NCI-H1417 treated with DMSO at 0.1 percent for 48 hours (cell line): ENCODE measurements at regions not wholly inside any gene's neighbourhood (a gene's known extent, or its start where the extent isn't known, plus 50 kb on each side); places are given as distances from the start of the nearest gene placed in this dataset.

Source experiments
- DNase-seq: peaks from one replicate; lab custom pipeline; 2025; lab: John Stamatoyannopoulos, UW

DNA sequence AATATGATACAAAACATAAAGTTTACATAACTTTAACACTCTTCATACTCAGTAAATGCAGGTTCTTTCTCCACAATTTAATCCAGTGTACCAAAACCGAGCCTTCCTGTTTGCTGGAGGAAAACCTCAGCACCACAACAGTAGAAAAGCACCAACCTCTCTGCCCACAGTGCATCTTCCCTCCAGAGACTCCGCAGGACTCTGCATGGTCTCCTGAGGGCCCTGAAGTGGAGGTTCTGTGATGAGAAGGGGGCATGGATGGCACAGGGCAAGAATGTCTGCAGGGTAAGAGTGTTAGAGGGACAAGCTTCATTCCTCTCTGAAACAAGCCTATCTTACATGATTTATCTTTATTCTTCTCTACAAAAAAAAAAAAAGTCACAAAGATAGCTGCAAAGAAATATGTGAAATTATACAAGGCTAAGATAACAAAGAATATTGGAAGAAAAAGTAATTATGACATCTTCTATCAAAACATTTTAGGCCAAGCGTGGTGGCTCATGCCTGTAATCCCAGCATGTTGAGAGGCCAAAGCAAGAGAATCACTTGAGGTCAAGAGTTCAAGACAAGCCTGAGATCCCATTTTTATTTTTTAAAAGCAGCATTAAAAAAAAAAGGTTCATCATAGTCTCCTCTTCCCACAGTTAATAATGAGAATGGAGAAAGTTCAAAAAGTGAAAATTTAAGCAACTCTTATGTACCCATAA lies 102.0 kb downstream of the VPREB1 start:
- DNase-seq: no peak

DNA sequence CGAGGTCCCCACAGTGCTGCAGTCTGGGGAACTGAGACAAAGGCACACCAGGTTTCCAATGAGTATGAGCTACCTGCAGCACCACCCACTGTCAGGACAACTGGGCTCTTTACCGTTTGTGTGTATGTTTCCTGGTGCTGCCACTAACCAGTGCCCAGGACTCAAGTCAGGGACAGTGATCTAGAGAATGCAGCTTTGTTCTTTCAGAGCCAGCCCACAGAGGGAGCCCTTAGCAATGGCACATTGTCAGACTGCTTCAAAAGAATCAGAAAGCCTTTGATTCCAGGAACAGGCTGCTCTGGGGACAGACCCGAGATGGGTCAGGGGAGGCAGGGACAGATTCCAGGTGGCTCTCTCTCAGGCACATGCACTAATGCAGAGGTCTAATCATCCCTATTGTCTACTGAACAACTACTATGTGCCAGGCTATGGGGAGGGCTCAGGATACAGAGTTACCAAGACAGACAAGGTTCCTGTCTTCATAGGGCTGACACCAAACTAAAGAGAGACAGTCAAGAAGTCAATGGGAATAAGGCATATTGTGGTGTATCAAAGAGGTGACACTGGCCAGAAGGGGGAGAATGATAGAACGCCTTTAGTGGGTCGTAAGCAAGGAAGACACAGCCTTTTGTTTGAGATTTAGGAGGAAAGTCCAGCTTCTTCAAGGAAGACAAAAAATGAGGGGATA lies 103.7 kb downstream of the VPREB1 start:
- no peak for DNase-seq

DNA sequence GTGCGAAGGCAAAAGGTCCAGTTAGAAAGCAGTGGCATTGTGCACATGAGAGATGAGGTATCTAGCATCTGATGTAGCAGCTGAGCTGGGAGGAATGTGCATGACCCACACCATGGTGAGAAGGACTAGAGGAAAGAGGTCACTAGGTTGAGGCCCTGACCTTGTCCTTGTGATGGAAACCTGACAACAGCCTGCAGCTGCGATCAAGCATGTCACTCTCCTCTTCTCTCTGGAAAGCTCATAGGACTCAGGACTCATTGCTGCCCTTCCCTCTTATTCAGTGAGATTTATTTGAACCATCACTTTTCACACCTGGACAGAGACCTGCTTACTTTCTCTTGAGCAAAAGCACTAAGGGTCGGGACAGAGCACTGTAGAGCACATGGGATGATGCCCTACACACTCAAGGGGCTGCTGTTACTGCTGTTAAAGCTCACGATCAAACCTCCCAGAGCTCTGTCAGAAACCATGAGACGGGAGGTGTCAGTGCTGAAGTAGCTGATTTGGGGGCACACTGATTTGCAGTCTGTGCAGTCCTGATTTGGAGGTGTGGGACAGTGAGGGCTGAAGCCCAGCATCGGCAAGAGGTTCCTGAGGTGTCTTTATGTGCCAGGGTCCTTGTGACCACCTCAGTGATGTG lies 104.3 kb downstream of the VPREB1 start:
- DNase-seq: no peak

DNA sequence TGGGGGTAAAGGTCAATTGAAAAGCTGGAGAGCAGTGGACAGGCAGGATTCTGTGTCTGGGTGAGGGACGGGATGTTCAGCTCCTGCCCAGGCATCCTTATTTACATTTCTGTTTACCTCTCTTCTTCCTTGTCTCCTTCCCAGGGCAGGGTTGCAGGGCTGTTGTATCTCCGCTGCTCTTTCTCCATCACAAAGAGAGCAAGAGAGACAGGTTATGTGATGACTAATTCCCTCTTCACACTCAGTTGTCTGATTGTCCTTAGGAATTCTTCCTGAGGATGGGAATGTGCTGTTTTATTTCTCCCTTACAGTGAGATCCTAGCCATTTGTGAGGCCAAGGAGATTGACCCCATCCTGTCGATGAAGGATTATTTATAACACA lies 104.9 kb downstream of the VPREB1 start:
- DNase-seq: no peak

DNA sequence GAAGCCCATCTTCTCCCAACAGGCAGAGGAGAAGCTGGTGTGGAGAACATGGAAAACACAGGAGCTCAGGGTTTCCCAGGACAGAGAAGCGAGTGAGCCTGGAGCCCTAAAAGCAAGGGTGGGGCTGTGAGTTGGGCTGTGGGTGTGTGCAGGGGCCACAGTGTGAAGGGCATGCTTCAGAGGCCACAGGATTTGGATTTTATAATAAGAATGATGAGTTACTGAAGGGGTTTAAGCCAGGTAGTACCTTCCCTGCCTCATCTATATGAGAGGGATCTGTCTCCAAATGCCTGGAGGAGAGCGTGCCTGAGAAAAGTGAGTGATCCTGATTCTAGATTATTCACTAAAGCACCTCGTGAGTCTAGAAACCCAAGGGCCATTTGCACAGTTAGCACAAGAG lies 106.8 kb downstream of the VPREB1 start:
- no peak for DNase-seq

DNA sequence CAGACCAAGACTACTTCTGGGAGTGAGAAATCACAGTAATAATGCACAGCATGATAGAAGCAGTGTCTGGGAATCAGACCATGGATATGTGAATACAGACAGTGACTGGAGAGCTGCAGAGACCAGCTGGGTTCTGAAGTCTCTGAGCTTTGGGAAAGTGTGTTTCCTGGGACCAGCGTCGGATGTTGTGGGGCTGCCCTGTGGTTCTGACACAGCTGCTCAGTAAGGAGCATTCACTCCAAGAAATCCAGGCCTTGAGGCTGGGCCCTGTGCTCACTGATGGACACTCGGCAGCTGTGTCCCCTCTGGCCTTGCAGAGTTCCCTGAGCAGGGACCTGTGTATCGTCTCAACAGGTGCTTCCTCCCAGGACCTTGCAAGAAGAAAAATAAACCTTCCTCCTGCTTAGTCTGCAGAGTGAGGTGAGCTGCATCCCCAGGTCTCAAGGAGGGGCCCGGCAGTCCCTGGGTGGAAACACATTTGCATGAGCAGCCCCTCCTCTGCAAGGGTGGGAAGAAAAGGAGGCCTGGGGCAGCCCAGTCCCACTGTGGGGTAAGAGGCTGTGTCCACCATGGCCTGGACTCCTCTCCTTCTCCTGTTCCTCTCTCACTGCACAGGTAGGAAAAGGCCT lies 107.9 kb downstream of the VPREB1 start:
- no peak for DNase-seq

DNA sequence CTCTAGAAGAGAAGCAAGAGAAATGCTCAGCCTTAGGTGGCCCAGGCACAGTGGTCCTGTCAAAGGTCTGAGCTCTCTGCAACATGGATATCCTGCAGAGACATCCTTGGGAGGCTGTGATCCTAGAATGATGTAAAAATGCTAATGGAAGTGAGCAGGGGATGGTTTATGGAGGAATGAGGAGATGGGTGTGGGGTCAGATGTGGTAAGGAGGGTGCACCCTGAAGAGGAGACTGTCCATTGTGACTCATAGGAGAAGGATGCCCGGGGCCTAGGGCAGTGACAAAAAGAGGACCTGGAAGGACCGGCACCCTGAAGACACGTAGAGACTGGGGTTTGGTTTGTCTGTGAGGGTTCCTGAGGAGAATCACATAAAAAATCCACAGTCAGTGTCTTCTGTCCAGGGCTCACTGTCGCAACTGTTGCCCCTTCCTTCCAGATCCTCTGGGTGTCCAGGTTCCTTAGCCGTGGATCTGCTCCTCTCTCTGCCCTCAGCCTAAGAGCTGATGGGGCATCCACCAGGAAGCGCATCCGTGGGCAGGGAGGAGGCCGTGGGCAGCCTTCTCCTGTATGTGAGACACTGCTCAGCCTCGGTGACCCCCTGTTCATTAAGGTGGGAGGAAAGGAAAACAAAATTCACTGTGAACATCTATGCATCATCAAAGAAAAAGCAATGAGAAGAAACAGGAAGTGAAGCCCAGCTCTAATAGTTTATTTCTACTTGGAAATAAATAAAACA lies 110.7 kb downstream of the VPREB1 start:
- DNase-seq: no peak

DNA sequence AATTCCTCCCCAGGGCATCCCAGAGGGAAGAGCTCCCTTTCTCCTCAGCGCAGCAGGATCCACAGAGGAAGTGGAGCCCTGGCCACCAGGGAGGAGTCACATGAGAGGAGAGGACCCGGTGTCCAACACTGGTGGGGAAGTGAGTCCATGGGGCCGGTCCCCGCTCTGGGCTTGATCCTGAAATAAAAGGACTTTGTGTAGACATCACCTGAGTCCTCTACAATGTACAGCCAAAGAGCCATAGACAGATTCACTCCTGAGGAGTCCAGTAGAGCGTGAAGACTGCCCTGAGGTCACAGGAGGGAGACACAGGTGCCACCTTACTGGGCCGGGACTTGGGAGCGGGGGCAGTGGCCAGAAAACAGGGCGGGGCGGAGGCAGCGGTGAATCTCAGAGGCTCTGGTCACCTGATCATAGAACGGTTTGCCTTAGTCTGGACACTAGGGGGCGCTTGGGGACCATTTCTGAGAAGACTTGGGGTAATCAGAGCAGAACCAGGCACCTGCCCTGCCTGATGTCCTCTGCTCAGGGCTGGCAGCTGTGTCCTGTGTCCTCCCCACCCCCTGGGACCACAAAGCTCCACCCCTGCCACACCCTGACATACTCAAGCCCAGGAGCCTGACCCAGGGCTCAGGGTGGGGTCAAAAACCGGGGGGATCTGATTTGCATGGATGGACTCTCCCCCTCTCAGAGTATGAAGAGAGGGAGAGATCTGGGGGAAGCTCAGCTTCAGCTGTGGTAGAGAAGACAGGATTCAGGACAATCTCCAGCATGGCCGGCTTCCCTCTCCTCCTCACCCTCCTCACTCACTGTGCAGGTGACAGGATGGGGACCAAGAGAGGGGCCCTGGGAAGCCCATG lies 112.7 kb downstream of the VPREB1 start:
- DNase-seq: peak; percentile 8

DNA sequence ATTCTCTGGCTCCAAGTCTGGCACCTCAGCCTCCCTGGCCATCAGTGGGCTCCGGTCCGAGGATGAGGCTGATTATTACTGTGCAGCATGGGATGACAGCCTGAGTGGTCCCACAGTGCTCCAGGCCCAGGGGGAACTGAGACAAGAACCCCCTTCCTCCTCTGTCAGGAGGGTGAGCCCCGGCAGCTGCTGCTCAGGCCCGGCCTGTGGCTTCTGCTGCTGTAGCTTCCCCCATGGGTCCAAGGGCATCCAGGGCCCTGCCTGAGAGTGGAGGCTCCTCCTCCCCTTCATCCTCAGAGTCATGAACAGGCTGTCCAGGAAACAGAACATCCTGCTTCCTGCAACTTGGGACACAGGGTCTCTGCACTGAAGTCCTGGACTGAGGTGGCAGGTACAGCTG lies 113.6 kb downstream of the VPREB1 start:
- no peak for DNase-seq

DNA sequence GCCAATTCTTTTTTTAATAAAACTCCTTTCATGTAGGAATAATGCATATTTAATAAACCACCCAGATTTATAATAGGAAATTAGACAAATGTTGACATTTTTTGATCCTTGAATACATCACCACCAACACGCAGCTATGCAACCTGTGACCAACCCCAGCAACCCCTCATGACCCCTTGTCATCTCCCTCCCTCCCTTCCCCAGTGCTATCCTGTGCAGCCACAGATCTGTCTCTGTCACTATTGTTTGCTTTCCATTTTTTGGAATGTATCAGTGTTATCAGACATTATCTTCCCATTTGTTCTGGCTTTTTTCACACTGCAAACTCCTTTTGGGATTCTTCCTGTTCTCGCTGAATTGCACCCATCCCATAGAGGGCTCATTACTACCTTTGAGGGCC lies 114.1 kb downstream of the VPREB1 start:
- no peak for DNase-seq

DNA sequence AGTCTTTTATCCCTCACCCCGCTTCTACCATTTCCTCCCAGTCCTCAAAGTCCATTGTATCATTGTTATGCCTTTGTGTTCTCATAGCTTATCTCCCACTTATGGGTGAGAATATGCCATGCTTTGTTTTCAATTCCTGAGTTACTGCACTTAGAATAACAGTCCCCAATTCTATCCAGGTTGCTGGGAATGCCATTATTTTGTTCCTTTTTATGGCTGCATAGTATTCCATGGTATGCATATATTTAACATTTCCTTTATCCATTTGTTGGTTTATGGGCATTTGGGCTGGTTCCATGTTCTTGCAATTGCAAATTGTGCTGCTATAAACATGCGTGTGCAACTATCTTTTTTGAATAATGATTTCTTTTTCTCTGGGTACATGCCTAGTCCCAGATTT lies 114.9 kb downstream of the VPREB1 start:
- DNase-seq: no peak

DNA sequence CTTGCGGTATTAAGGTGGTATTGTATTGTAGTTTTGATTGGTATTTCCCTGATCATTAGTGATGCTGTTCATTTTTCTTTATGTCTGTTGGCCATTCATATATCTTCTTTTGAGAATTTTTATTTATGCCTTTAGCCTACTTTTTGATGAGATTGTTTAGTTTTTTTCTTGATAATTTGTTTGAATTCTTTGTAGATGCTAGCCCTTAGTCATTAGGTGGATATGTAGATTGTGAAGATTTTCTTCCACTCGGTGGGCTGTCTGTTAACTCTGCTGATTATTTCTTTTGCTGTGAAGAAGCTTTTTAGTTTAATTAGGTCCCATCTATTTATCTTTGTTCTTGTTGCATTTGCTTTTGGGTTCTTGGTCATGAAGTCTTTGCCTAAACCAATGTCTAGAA lies 115.4 kb downstream of the VPREB1 start:
- DNase-seq: no peak

DNA sequence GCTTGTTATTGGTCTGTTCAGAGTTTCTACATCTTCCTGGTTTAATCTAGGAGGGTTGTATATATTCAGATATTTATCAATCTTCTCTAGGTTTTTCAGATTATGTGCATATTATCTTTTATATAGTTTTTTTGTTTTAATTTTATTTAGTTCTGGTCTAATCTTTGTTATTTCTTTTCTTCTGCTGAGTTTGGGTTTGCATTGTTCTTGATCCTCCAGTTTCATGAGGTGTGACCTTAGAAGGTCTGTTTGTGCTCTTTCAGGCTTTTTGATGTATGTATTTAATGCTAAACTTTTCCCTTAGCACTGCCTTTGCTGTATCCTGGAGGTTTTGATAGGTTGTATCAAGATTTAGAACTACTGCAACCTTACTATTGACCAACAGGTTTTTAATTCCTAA lies 117.7 kb downstream of the VPREB1 start:
- DNase-seq: no peak

DNA sequence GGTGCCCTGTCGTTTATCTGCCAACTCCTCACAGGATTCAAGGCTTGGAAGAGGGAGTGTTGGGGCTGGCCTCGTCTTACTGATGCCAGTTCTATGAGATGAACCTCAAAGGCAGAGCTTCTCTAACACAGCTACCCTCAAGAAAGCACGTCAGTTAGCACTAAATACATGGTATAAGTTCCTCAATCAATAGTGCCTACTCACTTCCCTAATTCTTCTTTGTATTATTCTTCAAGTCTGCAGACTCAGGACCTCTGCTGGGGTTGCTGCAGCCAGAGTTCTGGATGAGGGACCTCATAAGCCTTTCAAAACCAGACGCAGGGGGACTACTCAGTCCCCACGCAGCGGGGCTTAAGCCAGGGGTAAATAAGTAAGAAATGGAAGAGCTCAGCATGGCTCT lies 118.3 kb downstream of the VPREB1 start:
- no peak for DNase-seq

DNA sequence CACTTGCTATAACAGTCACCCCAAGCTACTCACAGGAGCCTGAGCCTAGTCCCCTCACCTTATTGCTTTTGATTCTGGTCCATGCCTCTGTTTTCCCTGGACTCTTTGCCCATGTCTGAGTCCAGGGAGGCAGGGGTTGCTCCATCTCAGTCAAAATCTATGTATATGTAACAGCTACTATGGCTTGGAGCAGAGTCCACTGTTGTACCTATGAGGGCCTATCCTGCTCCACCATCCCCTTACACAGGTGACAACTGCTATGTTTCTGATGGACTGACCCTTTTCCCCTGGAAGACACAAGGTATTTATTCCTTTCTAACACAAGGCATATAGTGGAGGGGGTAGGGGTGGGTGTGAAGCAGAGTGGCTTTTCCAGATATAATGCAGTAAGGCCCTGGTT lies 119.6 kb downstream of the VPREB1 start:
- no peak for DNase-seq

DNA sequence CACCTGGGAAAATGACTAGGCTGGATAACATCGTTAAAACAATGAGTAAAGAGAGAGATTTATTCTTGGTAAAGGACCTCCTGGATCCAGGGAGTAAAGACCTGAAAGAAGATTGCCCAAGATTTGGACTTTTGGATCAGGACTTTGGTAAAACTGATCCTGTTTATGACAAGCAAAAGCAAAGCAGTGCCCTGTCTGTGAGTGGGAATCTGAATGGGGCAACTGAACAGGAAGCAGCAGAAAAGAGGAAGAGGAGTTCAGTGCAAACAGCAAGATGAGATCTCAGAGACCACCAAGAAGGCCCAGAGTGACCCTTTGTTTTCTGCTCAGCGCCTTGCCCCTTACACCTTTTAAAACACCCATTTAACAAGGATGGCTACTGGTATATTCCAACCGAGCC lies 122.0 kb downstream of the VPREB1 start:
- no peak for DNase-seq

DNA sequence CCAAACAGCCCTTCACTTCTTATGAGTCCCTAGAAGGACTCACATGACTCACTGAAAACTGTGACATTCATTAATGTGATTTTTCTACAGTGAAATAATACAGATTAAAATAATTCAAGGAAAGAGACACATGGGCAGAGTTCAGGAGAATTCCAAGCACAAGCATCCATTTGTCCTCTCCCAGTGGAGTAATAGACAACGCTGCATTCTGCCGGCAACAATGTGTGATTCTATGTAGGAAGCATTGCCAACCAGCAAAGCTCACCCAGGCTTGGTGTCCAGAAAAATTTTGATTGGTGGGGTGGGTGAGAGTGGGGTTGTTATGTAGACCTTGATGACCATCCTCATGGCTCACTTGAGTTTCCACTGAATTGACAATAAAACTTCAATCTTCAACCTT lies 123.9 kb downstream of the VPREB1 start:
- no peak for DNase-seq

DNA sequence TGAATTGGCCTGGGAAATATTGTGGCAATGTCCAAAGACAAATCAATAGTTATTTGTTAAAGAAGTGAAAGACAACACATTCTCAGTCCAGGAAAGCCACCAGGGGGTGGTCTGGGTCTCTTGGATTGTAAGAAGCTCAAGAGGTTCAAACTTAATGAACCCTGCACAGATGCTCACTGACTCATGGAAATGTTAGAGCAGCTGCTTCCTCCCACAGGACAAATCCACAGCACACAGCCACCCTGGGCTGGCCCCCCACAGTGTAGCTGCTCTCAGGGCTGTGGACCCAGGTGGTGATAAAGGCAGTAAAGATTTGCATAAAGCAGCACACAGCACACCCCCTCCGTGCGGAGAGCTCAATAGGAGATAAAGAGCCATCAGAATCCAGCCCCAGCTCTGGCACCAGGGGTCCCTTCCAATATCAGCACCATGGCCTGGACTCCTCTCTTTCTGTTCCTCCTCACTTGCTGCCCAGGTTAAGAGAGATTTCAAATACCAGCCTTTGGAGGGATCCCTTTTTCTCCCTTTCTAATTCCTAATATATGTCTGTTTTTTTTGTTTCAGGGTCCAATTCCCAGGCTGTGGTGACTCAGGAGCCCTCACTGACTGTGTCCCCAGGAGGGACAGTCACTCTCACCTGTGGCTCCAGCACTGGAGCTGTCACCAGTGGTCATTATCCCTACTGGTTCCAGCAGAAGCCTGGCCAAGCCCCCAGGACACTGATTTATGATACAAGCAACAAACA lies 124.8 kb downstream of the VPREB1 start:
- peak; percentile 32 for DNase-seq

DNA sequence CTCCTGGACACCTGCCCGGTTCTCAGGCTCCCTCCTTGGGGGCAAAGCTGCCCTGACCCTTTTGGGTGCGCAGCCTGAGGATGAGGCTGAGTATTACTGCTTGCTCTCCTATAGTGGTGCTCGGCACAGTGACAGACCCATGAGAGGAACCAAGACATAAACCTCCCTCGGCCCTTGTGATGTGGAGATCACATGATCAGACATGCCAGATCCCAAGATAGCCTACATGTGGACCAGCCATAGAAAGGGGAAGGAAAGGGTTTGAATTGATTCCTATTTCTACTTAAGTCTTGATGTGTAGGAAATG lies 125.3 kb downstream of the VPREB1 start:
- DNase-seq: no peak

DNA sequence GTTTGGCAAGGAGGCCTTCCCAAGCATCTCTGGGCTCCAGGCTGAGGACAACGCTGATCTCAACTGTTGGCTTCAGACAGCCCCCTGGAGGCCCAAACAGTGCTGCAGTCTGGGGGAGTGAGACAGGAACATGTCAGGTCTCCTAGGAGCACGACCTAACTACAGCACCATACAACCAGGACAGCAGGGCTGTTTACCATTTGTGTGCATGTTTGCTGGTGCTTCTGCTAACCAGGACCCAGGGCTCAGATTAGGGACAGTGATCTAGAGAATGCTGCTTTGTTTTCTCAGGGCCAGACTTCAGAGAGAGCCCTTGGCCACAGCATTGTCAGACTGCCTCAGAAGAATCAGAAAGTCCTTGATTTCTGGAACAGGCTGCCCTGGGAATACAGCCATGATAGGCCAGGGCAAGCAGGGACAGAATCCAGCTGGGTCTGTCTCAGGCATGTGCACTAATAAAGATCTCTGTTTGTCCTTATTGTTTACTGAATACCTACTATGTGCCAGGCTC lies 126.5 kb downstream of the VPREB1 start:
- no peak for DNase-seq

DNA sequence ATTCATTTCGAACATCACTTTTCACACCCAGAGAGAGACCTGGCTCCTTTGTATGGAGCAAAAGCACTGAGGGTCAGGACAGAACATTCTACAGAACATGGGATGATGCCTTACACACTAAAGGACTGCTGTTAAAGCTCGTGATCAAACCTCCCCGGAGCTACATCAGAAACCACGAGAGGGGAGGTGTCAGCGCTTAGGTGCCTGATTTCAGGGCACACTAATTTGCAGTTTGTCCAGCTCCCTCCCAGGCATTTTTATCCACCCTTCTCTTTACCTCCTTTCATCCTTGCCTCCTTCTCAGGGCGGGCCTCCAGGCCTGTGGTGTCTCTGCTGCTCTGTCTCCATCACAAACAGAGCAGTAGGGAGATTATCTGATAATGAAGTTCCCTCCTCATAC lies 127.5 kb downstream of the VPREB1 start:
- no peak for DNase-seq
